Peyer's patch (tissue), 4 donors: ENCODE measurements at regions not wholly inside any gene's neighbourhood (a gene's known extent, or its start where the extent isn't known, plus 50 kb on each side); places are given as distances from the start of the nearest gene placed in this dataset.

Experiments
- CTCF ChIP-seq, 6 experiments: fragments of 450-650 bp in 4 of 6; fragments of 200-600 bp in 2 of 6; sonication (generic) in 1 of 6; IDR thresholded peaks; one replicate each; pipeline ENCODE4 v1.5.1; 2017 to 2019; ENCODE audit warnings: antibody characterized with exemption in 6 of 6, mild to moderate bottlenecking in 3 of 6, moderate library complexity in 1 of 6
- POLR2A ChIP-seq, 2 donors: fragments of 450-650 bp; IDR thresholded peaks; one replicate each; pipeline ENCODE4 v1.5.1; 2017; ENCODE audit warnings: antibody characterized with exemption in 2 of 2, mild to moderate bottlenecking in 2 of 2, moderate library complexity in 2 of 2

GRCh38 chr1:4053160-4053748 is 153.2 kb upstream of the C1orf174 start:
- TF ChIP-seq POLR2A (IDR thresholded peaks at IDR 0.05) (no peak), CTCF (IDR thresholded peaks at IDR 0.05) (no peak)
